Fibroblast of lung (primary cell): ENCODE measurements at regions not wholly inside any gene's neighbourhood (a gene's known extent, or its start where the extent isn't known, plus 50 kb on each side); places are given as distances from the start of the nearest gene placed in this dataset.

ENCODE experiments used
- DNase-seq, 2 donors: peaks; one replicate each; pipeline versions ENCODE4 v3.0.0 to v3.0.0-alpha.2; 2010; ENCODE audit warnings: low read depth in 2 of 2
- H2AFZ ChIP-seq: 2 replicates; pipeline ENCODE4 v1.5.1; 2012; ENCODE audit warnings: low read length, control low read depth, inconsistent platforms
- H3K27ac ChIP-seq: 2 replicates; pipeline ENCODE4 v1.5.1; 2011; ENCODE audit warnings: low read length, control low read depth; ENCODE audit not compliant: insufficient read depth
- H3K27me3 ChIP-seq: 2 replicates; pipeline ENCODE4 v1.5.1; 2011; ENCODE audit warnings: mild to moderate bottlenecking, low read length; ENCODE audit not compliant: control insufficient read depth, insufficient read depth
- H3K36me3 ChIP-seq: 2 replicates; pipeline ENCODE4 v1.5.1; 2011; ENCODE audit warnings: low read length; ENCODE audit not compliant: control insufficient read depth, insufficient read depth
- H3K4me1 ChIP-seq: 2 replicates; pipeline ENCODE4 v1.5.1; 2011; ENCODE audit warnings: low read length; ENCODE audit not compliant: control insufficient read depth, insufficient read depth; ENCODE audit errors: extremely low read depth
- H3K4me2 ChIP-seq: 2 replicates; pipeline ENCODE4 v1.5.1; 2011; ENCODE audit warnings: low read length, control low read depth; ENCODE audit not compliant: insufficient read depth; ENCODE audit errors: extremely low read depth
- H3K4me3 ChIP-seq, 4 experiments: fragments of 200-600 bp in 1 of 4; sonication (generic) in 1 of 4; replicated peaks in 1 of 4; 2 replicates each; pipeline ENCODE4 v1.5.1; 2011 to 2016; ENCODE audit warnings: low read length in 4 of 4, low read depth in 3 of 4, mild to moderate bottlenecking in 3 of 4, control low read depth in 2 of 4, inconsistent platforms in 1 of 4, mixed read lengths in 1 of 4; ENCODE audit not compliant: insufficient read depth in 1 of 4; ENCODE audit errors: control extremely low read depth in 1 of 4
- H3K79me2 ChIP-seq: 2 replicates; pipeline ENCODE4 v1.5.1; 2012; ENCODE audit warnings: mild to moderate bottlenecking, low read length, inconsistent platforms; ENCODE audit not compliant: control insufficient read depth, insufficient read depth
- H3K9ac ChIP-seq: 2 replicates; pipeline ENCODE4 v1.5.1; 2011; ENCODE audit warnings: mild to moderate bottlenecking, low read length, control low read depth; ENCODE audit not compliant: insufficient read depth
- H3K9me3 ChIP-seq: 2 replicates; pipeline ENCODE4 v1.5.1; 2012; ENCODE audit warnings: low read depth, low read length; ENCODE audit not compliant: control insufficient read depth, insufficient read depth
- H4K20me1 ChIP-seq: 2 replicates; pipeline ENCODE4 v1.5.1; 2011; ENCODE audit warnings: low read length; ENCODE audit not compliant: control insufficient read depth, insufficient read depth; ENCODE audit errors: extremely low read depth
- CTCF ChIP-seq, 2 donors: IDR thresholded peaks in 1 of 2; conservative IDR thresholded peaks in 1 of 2; 1 replicate in 1 of 2; 2 replicates in 1 of 2; pipeline ENCODE4 v1.5.1; 2011 to 2012; ENCODE audit warnings: low read length in 2 of 2, control low read depth in 1 of 2, inconsistent platforms in 1 of 2, low read depth in 1 of 2, mild to moderate bottlenecking in 1 of 2
- EZH2 ChIP-seq: IDR thresholded peaks from 2 replicates; pipeline ENCODE4 v1.5.1; 2012; ENCODE audit warnings: low read length, control low read depth, mild to moderate bottlenecking; ENCODE audit errors: missing control alignments

DNA sequence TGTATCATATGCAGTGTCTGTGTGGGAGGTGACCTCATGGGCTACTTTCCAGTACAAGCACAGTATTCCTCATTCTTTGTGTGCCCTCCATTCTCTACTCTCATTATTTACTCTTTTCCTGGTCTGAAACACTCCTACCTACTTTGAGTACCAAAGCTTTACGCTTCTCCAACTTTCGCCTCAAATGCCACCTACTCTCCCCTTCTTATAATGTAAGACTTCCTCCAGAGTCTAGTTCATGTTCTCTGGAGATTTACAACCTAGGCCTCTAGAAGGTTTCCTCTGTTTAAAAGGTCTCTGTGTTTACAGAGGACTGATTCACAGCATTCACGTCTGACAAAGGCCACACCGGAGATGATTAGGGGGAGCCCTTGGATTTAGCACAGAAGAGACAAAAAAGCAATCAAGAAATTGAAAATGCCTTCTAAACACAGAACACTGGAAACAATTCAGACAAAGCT, 302.0 kb downstream of the KLF12 start:
- no peaks in the 10 kb centered on the region for H3K9me3 ChIP-seq
- H2AFZ ChIP-seq, result no peak overlapping the region
- no peak for TF ChIP-seq EZH2
- TF ChIP-seq CTCF (conservative IDR thresholded peaks at IDR 0.05 in 1 of 2, IDR thresholded peaks at IDR 0.05 in 1 of 2; ENCODE audit: low read depth in 1 of 2, low read length in 2 of 2), result no peak
- H3K4me2 ChIP-seq, result no peak overlapping the region
- H3K36me3 ChIP-seq, result no peaks in the 10 kb centered on the region
- peak in 1 of 2 donors; percentile 29 for DNase-seq
- no peaks in the 10 kb centered on the region for H3K27me3 ChIP-seq
- no peaks in the 10 kb centered on the region for H3K79me2 ChIP-seq
- H3K4me1 ChIP-seq, result no peaks in the 10 kb centered on the region
- no peak overlapping the region for H3K4me3 ChIP-seq
- H3K9ac ChIP-seq, result no peak overlapping the region
- no peaks in the 10 kb centered on the region for H4K20me1 ChIP-seq
- no peak overlapping the region for H3K27ac ChIP-seq

- Histone ChIP-seq H4K20me1 (no peaks in the 10 kb centered on the region), H3K27ac (no peak overlapping the region), H3K27me3 (no peaks in the 10 kb centered on the region), H3K36me3 (no peaks in the 10 kb centered on the region), H3K4me2 (no peak overlapping the region), H3K9ac (no peak overlapping the region), H3K4me3 (no peak overlapping the region), H2AFZ (no peak overlapping the region), H3K4me1 (no peaks in the 10 kb centered on the region), H3K79me2 (no peaks in the 10 kb centered on the region), H3K9me3 (no peaks in the 10 kb centered on the region)
- TF ChIP-seq CTCF (conservative IDR thresholded peaks at IDR 0.05 in 1 of 2, IDR thresholded peaks at IDR 0.05 in 1 of 2; ENCODE audit: low read depth in 1 of 2, low read length in 2 of 2) (no peak), EZH2 (no peak)
- no peak for DNase-seq
Observed at GRCh38 chr13:73829416-73829815, 304.8 kb downstream of the KLF12 start.

DNA sequence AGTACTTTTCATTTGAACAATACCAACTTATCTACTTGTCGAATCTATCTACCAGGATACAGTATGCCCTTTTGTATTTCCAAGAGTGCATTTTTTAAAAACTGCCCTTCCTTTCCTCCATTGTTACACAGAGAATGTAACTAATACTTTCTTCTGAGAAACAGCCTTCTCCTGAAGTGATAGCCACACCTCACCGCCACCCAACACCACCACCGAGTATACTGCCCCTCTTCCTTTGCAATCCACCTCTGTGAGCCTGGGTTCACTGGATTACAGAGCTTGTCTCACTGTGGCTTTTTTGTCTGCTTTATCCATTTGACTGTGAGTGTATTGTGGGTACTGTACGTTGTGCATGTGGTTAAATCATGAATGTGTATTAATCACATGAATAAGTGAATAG, 305.4 kb downstream of the KLF12 start:
- H3K9ac ChIP-seq, result no peak overlapping the region

More for the DNA sequence above, 305.4 kb downstream of the KLF12 start:
- Histone ChIP-seq H2AFZ (no peak overlapping the region), H3K4me1 (no peaks in the 10 kb centered on the region), H3K79me2 (no peaks in the 10 kb centered on the region), H3K27ac (no peak overlapping the region), H3K27me3 (no peaks in the 10 kb centered on the region), H3K9me3 (no peaks in the 10 kb centered on the region), H3K4me2 (no peak overlapping the region), H4K20me1 (no peaks in the 10 kb centered on the region), H3K36me3 (no peaks in the 10 kb centered on the region), H3K4me3 (no peak overlapping the region)
- no peak for TF ChIP-seq EZH2
- TF ChIP-seq CTCF (conservative IDR thresholded peaks at IDR 0.05 in 1 of 2, IDR thresholded peaks at IDR 0.05 in 1 of 2; ENCODE audit: low read depth in 1 of 2, low read length in 2 of 2), result no peak
- peak in 1 of 2 donors; percentile 29 for DNase-seq
